ENCODE measurements at regions not wholly inside any gene's neighbourhood (a gene's known extent, or its start where the extent isn't known, plus 50 kb on each side); places are given as distances from the start of the nearest gene placed in this dataset.

DNA sequence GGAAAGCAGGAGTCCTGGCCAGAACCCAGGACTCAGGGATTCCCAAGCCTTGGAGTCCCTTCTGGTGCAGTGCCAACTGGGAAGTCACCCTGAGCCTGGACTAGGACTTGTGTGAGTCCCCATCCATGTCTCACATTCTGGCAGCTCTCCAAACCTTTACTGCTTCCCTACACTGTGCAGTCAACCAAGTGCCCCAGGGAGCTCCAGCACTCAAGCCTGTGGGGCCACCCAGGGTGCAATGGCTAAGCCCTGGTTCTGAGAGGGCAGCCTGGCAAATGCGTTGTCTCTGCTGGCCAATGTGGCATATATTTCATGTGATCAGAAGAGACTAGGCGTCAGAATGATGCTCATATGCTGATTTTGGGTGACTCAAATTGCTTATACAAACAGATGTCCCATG is 223.4 kb downstream of the SP3 start:
- TF ChIP-seq, protein P1, sequence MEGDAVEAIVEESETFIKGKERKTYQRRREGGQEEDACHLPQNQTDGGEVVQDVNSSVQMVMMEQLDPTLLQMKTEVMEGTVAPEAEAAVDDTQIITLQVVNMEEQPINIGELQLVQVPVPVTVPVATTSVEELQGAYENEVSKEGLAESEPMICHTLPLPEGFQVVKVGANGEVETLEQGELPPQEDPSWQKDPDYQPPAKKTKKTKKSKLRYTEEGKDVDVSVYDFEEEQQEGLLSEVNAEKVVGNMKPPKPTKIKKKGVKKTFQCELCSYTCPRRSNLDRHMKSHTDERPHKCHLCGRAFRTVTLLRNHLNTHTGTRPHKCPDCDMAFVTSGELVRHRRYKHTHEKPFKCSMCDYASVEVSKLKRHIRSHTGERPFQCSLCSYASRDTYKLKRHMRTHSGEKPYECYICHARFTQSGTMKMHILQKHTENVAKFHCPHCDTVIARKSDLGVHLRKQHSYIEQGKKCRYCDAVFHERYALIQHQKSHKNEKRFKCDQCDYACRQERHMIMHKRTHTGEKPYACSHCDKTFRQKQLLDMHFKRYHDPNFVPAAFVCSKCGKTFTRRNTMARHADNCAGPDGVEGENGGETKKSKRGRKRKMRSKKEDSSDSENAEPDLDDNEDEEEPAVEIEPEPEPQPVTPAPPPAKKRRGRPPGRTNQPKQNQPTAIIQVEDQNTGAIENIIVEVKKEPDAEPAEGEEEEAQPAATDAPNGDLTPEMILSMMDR (IDR thresholded peaks at IDR 0.05) = no peak
- TF ChIP-seq POLR2A (IDR thresholded peaks at IDR 0.05) = no peak
